Activated CD8-positive, alpha-beta memory T cell treated with anti-CD3 and anti-CD28 coated beads for 36 hours (primary cell): ENCODE measurements at regions not wholly inside any gene's neighbourhood (a gene's known extent, or its start where the extent isn't known, plus 50 kb on each side); places are given as distances from the start of the nearest gene placed in this dataset.

Source experiments
- CTCF ChIA-PET: fragments of 350-600 bp; sonication (Branson Sonifier 250); formaldehyde crosslinking; loops from one replicate; lab custom pipeline; 2021; ENCODE audit warnings: antibody characterized with exemption; lab: Charles Lee
- POLR2A ChIA-PET: fragments of 350-600 bp; sonication (Branson Sonifier 250); formaldehyde crosslinking; loops from one replicate; lab custom pipeline; 2021; ENCODE audit warnings: antibody characterized with exemption; lab: Charles Lee

DNA sequence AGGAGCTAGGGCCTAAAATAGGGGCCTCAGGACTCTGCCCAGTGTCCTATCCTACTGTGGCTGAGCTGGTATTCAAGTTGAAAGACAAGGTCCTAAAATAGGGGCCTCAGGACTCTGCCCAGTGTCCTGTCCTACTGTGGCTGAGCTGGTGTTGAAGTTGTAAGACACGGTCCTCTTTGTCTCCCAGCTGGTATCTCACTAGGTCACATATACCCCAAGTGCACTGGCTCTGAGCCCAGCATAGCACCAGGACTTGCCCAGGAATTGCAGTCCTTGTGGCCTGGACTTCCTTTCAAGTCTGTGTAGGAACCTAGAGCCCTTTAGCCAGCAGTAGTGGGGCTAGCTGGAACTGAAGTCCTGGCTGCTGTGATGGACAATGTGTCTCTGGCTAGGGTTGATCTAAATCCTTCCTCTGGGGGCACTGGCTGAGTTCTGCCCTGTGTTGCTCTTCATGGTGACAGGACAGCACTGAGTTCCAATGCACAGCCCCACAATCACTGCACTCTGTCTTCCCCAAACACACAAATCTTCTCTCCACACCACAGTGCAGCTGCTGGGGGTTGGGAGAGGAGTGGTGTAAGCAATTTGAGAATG, 260.5 kb downstream of the HAPSTR1 start:
- CTCF ChIA-PET, result no interaction called here
- POLR2A ChIA-PET, result no interaction called here

DNA sequence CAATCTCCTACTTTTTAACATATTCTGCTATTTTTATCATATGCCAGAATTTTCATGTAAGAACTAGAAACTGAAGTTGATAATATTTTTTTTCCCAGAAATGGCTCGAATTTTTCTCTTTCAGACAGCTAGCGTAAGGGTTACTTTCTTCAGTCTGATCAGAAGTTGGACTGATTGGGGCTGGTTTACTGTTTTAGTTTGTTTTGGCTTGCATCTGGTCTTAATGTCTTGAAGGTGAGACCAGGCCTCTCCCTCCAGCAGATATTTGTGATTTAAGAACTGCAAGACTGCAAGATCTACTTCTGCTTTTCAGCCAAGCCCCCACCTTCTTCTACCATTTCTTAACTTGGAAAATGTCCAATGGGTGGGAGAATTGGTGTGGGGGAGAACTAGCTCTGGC, 266.4 kb downstream of the HAPSTR1 start:
- POLR2A ChIA-PET, result no interaction called here
- CTCF ChIA-PET, result no interaction called here

DNA sequence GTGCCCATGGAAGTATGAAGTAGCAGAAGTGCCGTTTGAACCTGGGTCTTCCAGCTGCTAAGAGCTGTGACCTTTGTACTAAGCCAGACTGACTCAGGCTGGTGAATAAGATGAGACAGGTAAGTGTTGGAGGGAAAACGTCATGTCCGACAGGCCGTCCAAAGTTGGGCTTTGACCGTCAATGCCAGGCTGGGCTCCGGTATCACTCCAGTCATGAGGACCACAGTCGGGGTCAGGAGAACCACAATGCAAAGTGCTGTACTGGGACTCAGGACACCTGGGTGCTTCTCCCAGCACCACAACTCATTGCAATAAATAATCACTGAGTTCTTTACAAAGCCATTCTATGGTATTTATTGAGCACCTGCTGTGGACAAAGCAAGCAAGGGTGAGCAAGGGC, 268.6 kb downstream of the HAPSTR1 start:
- CTCF ChIA-PET, result no interaction called here
- POLR2A ChIA-PET, result no interaction called here

DNA sequence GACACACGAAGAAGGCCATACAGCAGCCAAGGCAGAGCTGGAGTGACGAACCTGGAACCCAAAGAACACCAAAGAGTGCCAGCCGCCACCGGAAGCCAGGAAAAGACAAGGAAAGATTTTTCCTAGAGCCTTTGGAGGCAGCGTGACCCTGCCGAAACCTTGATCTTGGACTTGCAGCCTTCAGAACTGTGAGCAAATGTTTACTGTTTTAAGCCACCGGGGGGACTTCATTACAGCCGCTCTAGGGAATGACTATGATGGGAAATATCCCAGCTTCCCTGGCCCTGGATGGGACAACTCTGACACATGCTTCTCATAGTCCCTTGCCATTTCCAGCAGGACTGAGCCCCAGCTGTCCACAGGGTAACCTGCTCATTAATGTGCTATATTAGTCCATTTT, 270.6 kb downstream of the HAPSTR1 start:
- ChIA-PET CTCF (interaction anchor here (0.9 kb wide), 1 partner anchor 104 kb away, joined by 3 read pairs; no protein-coding TSS in a partner anchor), POLR2A (no interaction called here)

DNA sequence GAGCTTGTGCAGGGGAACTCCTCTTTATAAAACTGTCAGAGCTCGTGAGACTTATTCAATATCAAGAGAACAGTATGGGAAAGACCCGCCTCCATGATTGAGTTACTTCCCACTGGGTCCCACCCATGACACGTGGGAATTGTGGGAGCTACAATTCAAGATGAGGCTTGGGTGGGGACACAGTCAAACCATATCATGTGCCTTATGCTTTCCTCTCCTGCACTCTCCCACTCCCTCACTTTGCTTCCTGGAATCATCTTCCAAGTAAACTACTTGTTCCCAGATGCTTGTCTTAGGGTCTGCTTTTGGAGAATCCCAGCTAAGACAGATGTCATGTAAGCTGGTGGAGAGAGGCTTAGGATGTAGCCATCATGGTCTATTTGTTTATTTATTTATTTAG, 271.2 kb downstream of the HAPSTR1 start:
- ChIA-PET CTCF (interaction anchor here (0.9 kb wide), 1 partner anchor 104 kb away, joined by 3 read pairs; no protein-coding TSS in a partner anchor), POLR2A (no interaction called here)

DNA sequence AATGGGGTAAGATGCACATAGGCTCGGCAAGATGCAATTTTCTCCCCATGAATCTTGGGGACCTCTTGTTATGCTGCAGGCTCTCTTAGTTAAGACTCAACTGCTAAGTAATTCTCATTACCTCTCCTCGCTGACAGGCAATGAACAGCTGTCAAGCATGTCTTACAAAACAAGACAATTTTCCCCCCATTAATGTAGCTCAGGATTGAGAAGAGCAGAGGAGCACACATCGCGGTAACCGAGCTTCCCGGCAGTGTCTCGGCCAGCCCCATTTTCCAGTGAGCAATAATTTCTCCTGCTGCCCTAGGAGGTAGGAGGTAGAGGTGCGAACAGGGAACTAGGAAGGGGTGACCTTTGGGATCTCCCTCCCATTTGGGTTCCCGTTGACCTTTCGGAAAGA, 272.1 kb downstream of the HAPSTR1 start:
- CTCF ChIA-PET, result no interaction called here
- POLR2A ChIA-PET, result no interaction called here

DNA sequence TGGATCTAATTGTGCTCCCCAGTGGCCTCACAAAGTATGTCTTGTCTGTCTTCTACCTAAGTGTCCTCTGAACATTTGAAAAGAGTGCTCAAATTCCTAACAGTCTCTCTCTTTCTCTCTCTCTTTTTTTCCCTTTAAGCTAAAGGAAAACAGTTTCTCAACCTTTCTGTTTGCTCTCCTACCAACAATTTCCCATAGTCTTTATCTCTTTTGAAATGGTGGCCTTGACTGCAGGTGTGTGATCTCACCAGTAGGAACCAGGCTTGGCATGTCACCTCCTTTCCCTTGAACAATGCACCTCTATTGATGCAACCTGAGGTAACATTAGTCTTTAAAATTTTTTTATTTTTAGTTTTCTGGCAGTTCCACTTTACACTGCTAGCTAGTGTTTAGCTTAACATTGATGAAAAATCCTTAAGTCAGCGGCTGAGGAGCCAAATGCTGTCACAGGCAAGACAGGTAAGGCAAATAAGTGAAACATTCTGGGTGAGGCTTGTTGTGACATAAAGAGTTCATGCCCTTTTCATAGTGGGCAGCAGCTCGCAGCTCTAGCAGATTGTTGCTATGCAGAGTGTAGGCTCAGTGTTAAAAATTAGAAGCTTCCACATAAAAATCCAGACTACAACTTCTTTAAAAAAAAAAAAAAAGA, 273.4 kb downstream of the HAPSTR1 start:
- CTCF ChIA-PET, result no interaction called here
- POLR2A ChIA-PET, result no interaction called here

DNA sequence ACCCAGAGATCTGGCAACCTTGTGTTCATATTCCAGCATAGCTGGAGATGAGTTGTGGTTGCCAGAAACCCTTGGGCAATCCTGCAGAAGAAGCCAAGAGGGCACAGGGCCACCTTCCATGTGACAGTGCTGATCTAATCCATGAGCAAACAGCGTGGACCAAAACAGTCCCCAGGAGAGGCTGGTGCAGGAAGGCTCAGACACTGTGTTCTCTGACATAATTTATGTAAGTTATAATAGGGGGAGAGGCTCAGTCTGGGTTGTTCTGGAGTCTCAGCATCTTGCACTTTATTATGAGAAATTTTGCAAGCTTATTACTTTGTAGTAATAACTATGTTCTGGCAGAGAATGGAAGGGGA, 273.9 kb downstream of the HAPSTR1 start:
- POLR2A ChIA-PET, result no interaction called here
- CTCF ChIA-PET, result no interaction called here

DNA sequence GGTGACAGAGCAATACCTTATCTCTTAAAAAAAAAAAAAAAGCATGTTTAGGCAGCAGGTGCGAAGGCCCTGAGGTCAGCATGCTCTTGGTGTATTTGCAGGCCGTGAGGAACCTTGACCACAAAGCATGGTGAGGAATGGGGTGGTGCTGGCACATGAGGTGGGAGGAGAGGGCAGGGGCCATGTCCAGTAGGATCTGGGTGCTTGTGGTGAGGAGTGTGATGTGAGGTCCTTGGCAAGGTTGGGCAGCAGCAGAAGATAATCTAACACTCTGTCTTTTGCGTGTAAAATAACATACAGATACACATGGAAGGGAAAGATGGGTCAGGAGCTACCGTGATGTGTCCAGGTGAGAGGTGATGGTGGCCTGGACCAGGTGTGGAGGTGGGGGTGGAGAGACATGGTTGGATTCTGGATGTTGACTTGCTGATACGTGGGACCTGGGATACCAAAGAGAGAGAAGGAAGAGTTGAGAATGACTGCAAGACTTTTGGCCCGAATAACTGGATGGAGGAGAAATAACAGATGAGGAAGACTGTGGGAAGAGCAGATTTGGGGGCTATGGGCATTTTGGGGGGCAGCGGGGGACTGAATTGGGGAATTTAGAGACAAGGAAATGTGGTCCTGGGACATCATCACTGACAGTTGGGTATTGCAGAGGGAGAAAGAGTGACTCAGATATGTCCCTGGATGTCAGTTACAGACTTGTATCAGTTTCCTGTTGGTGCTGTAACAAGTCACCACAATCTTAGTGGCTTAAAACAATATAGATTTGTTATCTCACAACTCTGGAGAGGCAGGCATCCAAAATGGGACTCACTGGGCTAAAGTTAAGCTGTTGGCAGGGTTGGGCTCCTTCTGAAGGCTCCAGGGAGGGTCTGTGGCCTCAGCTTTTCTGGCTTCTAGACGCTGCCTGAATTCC, 274.9 kb downstream of the HAPSTR1 start:
- CTCF ChIA-PET, result no interaction called here

DNA sequence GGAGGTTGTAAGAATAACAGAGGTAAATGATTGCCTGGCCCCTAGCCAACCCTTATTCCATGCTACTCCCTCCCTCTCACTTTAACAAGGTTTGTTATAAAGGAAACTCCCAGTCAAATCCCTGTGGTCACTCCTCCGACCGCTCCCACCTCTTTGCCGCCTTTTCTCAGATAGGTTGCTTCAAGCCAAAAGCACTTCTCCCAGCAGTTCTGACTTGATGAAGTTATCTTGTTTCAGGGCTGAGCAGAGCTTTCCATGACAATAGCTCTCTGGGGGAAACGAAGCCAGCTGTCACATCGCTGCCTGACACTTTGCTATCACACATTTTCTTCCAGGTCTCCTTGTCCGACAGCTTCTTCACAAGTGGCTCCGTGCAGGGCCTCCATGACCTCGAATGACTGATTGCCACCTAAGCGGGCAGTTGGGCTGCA, 278.6 kb downstream of the HAPSTR1 start:
- ChIA-PET CTCF (no interaction called here), POLR2A (no interaction called here)

More for the DNA sequence above, 274.9 kb downstream of the HAPSTR1 start:
- POLR2A ChIA-PET, result no interaction called here

DNA sequence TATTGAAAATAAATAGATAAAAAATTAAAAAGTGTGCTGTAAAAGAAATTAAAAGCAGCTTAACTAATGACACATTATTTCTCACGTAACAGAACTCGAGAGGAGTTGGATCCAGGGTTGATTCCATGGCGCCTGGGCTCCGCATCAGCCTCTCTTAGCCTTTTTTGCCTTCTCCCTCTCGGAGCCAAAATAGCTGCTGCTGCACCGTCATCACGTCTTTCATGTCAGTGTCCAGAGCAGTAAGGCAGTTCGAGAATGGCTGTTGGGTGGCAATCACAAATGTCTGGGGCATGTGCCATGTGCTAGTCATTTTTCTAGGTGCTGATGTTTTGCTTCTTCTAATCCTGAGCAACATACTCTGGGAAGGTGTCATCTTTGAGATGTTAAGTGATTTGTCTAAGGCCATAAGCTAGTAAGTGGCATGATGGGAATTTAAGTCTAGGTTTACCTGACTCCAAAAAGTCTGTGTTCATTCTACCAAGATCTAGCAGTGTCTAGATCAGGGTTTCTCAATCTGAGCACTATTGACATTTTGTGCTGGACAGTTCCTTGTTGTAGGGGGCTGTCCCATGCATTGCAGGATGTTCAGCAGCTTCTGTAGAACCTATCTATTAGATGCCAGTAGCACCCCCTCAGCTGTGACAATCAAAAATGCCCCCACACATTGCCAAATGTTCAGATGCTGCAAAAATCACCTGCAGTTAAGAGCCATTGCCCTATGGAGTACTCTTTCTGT, 280.4 kb downstream of the HAPSTR1 start:
- ChIA-PET CTCF (interaction anchor here (0.6 kb wide), 1 partner anchor 236 kb away, joined by 3 read pairs; no protein-coding TSS in a partner anchor), POLR2A (no interaction called here)

DNA sequence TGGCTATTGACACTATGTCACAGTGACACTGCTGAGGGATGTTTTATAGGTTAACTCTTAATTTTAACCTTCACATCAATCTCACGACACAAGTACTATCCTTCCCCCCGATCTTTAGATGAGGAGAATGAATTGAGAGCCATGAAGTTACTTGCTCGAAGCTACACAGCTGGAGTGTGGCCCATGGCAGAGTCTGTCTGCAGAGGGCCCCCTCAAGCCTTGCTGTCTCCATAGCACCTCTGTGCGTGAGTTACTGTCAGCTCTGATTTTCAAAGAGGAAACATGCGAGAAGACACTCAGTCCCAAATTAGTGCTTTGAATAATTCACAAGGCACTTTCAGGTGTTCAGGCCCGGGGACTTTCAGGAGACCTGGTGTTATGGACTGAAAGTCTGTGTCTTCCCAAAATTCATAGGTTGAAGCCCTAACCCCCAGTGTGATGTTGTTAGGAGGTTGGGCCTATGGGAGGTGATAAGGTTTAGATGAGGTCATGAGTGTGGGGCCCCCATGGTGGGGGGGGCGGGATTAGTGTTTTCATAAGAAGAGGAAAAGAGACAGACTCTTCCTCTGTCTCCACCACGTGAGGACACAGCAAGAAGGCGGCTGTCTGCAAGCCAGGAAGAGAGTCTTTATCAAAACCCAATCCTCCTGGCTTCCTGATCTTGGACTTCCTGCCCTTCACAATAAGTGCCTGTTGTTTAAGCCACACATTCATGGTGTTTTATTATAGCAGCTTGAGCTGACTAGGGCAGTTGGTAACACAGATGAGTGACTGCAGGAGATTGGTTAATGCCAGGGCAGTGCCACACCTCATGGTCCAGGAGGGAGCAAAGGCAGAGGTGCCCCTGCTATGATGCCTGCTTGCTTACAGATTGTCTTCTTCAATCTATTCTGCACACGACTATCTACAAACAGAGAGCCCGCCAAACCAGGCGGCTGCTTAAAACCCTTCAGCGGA, 281.8 kb downstream of the HAPSTR1 start:
- ChIA-PET POLR2A (no interaction called here), CTCF (no interaction called here)

DNA sequence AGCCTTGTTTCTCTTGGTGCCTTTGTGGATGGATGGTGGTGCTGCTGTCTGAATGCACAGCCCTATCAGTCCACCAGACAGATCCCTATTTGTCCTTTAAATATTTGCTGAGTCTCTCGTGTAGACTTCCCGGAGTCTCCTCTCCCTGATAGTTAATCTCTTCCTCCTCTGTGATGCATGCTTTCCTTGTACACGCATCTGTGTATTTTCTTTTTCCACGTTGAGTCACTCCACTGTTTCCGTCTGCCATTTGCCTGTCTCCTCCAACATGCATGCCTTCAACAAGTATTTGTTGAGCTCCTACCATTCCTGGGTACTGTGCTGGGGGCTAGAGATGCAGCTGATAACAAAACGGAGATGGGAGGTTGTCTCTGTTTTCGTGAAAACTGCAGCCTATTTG, 282.6 kb downstream of the HAPSTR1 start:
- POLR2A ChIA-PET, result no interaction called here
- CTCF ChIA-PET, result no interaction called here

DNA sequence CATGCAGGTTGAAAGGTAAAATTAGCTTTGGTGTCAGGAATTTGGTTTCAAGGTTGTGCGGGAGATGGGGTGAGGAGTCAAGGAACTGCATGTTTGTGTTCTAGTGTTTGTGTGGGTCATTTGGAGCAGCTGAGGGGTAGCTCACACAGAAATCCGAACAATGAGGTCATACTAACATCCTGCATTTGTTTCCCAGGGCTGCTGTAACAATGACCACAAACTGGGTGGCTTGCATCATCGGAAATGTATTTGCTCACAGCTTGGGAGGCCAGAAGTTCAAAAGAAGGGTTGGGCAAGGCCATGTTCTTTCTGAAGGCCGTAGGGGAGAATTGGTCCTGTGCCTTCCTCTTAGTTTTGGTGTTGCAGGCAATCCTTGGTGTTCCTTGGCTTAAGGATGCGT, 287.4 kb downstream of the HAPSTR1 start:
- CTCF ChIA-PET, result no interaction called here
- POLR2A ChIA-PET, result no interaction called here

DNA sequence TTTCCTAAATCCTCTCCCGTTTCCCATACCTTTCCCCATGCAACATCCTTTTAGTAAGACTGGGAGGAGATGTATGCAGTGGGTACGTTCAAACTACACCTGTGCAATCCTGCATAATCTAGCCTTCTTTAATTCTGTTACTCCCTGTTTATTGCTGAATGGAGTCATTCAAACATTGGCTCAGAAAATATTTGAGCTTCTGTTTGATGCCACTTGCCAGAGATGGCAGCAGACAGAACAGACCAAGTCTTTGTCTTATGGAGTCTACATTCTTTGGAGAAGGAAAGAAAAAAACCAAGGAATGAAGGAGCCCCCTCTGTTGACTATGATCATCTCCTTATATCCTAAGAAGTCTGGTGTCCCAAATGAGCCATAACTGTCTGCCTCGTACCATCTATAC, 288.8 kb downstream of the HAPSTR1 start:
- ChIA-PET POLR2A (no interaction called here), CTCF (no interaction called here)

DNA sequence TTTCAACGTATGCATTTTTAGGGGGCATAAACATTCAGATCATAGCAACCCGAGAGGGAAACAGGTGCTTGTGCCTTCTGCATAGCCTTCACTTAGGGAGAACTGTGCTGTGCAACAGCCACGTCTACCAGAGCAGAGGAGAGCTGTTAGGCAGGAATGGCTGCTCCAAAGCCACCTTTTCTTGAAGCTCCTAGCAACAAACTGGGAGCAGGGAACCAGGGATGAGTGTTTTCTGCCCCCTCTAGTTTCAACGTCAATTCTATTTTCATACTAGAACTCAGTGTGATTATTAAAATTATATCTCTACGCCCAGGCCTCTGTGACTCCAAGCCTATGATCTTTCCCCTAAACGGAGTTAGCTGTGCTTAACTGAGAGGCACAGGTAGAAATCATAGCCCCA, 290.0 kb downstream of the HAPSTR1 start:
- ChIA-PET POLR2A (no interaction called here), CTCF (no interaction called here)

DNA sequence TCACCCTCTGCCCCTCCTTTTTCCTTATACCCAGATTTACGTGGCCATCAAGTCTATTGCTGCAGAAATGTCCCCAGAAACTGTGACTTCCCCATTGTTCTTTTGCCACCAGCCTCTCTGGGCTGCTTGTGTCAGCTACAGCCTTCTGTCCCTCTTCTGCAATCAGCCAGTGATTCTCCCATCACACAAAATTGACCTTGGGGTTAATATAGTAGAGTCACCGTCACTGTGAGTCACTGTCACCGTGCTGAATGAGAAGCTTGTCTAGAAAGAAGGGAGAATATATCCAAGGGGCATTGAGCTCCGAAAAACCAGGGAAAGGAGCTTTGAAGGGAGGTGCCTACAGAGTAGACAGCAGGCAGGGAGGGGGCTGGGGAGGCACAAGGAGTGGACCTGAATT, 290.5 kb downstream of the HAPSTR1 start:
- POLR2A ChIA-PET, result no interaction called here
- CTCF ChIA-PET, result no interaction called here

DNA sequence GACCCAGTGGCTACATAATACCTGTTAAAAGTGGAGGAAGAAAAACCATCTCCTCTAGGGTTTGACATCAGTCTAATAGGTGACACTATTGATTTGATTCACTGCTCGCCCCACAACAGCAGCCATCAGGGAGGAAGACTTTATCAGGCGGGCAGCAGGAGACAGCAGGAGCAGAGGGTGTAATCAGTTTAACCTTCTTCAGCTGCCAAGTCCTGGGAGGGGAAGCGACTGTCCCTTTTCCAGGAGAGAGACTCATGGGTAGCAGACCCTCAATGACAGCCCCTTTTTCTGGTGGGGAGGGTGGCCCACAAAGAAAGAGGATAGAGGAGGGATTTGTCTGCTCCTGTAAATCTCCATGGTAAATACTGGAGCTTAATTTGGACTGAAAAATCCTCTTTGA, 291.8 kb downstream of the HAPSTR1 start:
- POLR2A ChIA-PET, result no interaction called here
- CTCF ChIA-PET, result no interaction called here

DNA sequence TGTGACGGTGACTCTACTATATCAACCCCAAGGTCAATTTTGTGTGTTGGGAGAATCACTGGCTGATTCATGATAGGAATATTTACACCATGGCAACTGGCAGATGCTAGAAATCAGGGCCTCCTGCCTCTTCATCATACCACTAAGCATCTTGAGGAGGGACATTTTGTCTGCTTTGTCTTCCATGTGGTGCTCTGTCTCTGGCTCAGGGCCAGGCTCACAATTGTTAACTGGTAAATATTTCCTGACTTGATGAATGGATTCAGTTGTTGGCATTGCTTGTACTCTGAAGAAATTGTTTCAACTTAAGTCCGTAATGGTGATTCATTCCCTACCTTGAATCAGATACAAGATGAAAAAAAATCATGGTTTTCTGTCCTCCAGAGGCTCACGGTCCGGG, 292.7 kb downstream of the HAPSTR1 start:
- POLR2A ChIA-PET, result no interaction called here

More for the DNA sequence above, 292.7 kb downstream of the HAPSTR1 start:
- CTCF ChIA-PET, result no interaction called here
